Thyroid gland (tissue), 4 donors: ENCODE measurements at regions not wholly inside any gene's neighbourhood (a gene's known extent, or its start where the extent isn't known, plus 50 kb on each side); places are given as distances from the start of the nearest gene placed in this dataset.

Experiments used
- CTCF ChIP-seq, 6 experiments: fragments of 200-600 bp in 3 of 6; fragments of 450-650 bp in 3 of 6; sonication (generic) in 3 of 6; IDR thresholded peaks; one replicate each; pipeline ENCODE4 v1.5.1; 2016 to 2019; ENCODE audit warnings: antibody characterized with exemption in 6 of 6, mild to moderate bottlenecking in 2 of 6, inconsistent platforms in 1 of 6, moderate library complexity in 1 of 6
- POLR2A ChIP-seq, 2 donors: fragments of 450-650 bp; IDR thresholded peaks; one replicate each; pipeline ENCODE4 v1.6.1; 2017; ENCODE audit warnings: antibody characterized with exemption in 2 of 2, mild to moderate bottlenecking in 2 of 2, moderate library complexity in 1 of 2

DNA sequence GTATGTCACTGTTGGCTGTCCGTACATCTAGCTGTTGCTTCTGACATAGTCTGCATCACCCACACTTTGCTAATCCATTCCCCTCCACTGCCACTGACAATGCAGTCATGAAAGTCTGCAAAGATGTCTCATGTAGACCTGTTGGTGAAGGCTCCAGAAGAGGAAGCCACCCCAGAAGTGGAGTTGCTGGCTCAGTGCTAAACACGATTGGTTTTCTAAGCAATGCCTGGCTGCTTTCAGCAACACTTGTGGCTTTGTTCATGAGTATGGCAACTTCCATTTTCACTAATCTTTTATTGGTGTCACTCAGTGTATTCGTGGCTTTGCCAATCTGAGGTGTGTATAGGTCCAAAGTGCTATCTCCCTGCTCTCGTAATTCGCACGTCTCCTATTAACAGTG lies 288.1 kb downstream of the GADD45G start:
- no peak for TF ChIP-seq CTCF (IDR thresholded peaks at IDR 0.05)
- TF ChIP-seq POLR2A (IDR thresholded peaks at IDR 0.05): no peak
